Urinary bladder (tissue), 3 donors: ENCODE measurements at regions not wholly inside any gene's neighbourhood (a gene's known extent, or its start where the extent isn't known, plus 50 kb on each side); places are given as distances from the start of the nearest gene placed in this dataset.

ENCODE experiments used
- DNase-seq: peaks from one replicate; pipeline ENCODE4 v3.0.0-alpha.2; 2015; ENCODE audit errors: extremely low spot score
- H3K27ac ChIP-seq: one replicate; pipeline ENCODE4 v1.5.1; 2013; ENCODE audit warnings: low read depth, mild to moderate bottlenecking, moderate library complexity
- H3K36me3 ChIP-seq: one replicate; pipeline ENCODE4 v1.6.1; 2013; ENCODE audit warnings: mild to moderate bottlenecking, moderate library complexity; ENCODE audit not compliant: insufficient read depth
- H3K4me1 ChIP-seq: one replicate; pipeline ENCODE4 v1.6.1; 2013; ENCODE audit warnings: mild to moderate bottlenecking, moderate library complexity; ENCODE audit not compliant: insufficient read depth
- H3K4me3 ChIP-seq: one replicate; pipeline ENCODE4 v1.5.1; 2013; ENCODE audit warnings: low read depth, low read length
- WGBS: extraction: QIAGEN DNeasy Blood & Tissue Kit; methylation state at CpG from one replicate; pipeline ENCODE4 v1.1.7; 2013; 5-methylcytosine and 5-hydroxymethylcytosine counted together
- donor health status: healthy with polysubstance abuse.
- donor health status: healthy.

- DNase-seq: no peak
- H3K36me3 ChIP-seq: no peaks in the 10 kb centered on the region
- no peak overlapping the region for H3K27ac ChIP-seq
- H3K4me1 ChIP-seq: no peaks in the 10 kb centered on the region
- no peak overlapping the region for H3K4me3 ChIP-seq
- 76% methylated on average over 3 of the region's 3 CpGs for WGBS
These were observed 69.2 kb downstream of the INHBA start for GRCh38 chr7:41633690-41634089.

- Histone ChIP-seq H3K27ac (no peak overlapping the region), H3K36me3 (no peaks in the 10 kb centered on the region), H3K4me1 (no peaks in the 10 kb centered on the region), H3K4me3 (no peak overlapping the region)
- no peak for DNase-seq
- 79% methylated on average over 4 of the region's 4 CpGs for WGBS
These were observed 72.1 kb downstream of the INHBA start for GRCh38 chr7:41630741-41631140.

GRCh38 chr7:41629711-41630111, 73.2 kb downstream of the INHBA start:
- DNase-seq: no peak
- Histone ChIP-seq H3K4me3 (no peak overlapping the region), H3K27ac (no peak overlapping the region), H3K36me3 (no peaks in the 10 kb centered on the region), H3K4me1 (no peaks in the 10 kb centered on the region)
- 72% methylated on average over 1 of the region's 1 CpG for WGBS

DNA sequence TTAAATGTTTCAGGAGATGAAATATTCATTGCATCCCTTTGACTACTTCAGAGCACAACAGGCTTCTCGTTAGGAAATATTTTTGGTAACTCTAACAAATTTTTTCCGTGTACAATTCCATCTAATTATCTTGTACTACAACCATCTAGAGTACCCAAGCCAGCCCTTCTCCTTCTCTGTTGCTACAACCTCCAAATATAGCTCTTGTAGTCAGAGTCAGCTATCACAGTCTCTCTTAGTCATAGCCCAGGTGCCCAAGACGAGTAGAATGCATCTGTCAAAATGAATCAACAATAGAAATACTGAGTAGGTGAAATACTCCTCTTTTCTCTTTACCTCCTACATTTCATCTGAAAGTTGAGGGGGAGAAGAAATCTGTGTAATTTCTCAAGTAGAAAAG, 74.0 kb downstream of the INHBA start:
- Histone ChIP-seq H3K27ac (no peak overlapping the region), H3K4me1 (no peaks in the 10 kb centered on the region), H3K4me3 (no peak overlapping the region), H3K36me3 (no peaks in the 10 kb centered on the region)
- 48% methylated on average over 3 of the region's 3 CpGs for WGBS
- no peak for DNase-seq

DNA sequence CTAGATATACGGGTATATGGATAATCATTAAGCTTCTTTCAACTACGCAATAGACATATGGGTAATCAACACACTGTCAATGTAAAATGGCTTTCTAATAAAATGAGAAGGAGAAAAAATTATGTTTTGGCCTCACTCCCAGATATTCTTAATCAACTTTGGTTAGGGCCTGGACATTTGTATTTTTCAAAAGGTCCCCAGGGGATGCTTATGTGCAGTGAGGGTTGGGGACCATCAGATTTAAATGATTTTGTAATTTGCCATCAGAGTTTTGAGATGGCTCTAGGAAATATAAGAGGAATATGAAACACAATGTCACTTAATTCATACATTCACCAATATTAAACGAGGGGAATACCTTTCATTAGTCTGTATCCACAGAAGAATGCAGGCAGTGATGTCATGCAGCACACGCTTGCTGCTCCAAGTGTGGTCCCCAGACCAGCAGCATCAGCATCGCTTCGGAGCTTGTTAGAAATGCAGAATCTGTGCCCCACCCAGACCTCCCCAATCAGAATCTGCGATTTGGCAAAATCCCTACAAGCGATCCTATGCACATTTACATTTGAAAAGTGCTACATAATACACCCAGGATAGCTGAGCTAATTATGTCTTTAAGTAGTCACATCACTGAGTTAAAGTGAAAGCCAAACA, 75.1 kb downstream of the INHBA start:
- Histone ChIP-seq H3K4me1 (no peaks in the 10 kb centered on the region), H3K36me3 (no peaks in the 10 kb centered on the region), H3K27ac (no peak overlapping the region), H3K4me3 (no peak overlapping the region)
- no peak for DNase-seq
- WGBS: 73% methylated on average over 8 of the region's 8 CpGs

DNA sequence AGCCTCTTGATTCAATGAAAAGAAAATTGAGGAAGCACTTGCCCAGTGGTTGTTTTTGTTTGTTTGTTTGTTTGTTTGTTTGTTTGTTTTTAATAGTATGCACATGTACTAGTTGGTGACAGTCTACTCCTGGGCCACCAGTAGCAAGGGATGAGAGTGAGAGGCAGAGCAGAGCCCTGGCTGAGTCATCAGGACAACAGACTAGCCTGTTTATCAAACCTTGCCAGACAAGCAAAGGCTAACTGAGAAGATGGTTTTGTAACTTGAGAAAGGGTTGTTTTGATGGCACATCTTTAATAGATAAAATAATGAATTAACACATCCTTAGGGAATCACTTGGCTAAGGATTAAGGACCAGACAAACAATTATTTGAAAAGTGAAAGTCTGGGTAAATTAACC, 78.1 kb downstream of the INHBA start:
- no peak overlapping the region for H3K4me3 ChIP-seq
- no peaks in the 10 kb centered on the region for H3K36me3 ChIP-seq
- H3K4me1 ChIP-seq: no peaks in the 10 kb centered on the region
- no peak overlapping the region for H3K27ac ChIP-seq
- DNase-seq: no peak

DNA sequence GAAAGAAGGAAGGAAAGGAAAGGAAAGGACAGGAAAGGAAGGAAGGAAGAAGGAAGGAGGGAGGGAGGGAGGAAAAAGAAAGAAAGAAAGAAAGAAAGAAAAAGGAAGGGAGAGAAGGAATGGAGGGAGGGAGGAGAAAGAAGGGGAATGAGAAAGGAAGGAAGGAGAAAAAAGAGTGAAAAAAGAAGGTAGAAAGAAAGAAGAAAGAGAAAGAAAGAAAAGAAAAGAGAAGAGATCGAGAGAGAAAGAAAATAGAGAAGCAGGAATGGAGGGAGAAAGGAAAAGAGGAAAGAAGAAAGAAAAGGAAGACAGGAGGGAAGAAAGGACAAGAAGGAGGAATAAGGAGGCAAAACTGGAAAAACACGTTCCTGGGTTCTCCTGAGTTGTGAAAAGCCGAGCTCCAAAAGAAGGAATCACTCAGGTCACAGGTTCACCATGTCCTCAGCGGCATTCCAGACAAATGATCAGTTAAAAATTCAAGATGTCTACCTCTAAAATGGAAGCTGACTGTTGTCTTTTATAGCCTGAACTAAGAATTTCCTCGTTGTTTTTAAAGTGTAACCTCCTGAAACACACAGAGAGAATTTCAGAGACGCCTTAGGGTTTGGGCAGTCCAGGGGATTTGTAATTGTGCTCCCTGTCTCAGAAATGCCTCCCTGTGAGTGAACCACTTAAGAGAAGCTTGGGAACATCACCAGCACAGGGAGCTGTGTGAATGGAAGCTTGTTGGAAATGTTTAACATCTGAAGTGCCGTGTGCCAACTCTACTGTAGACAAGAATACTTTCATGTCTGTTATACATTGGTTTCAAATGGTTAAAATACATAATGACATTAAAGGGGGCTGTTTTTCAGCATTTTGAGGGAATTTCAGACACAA, 80.7 kb downstream of the INHBA start:
- H3K36me3 ChIP-seq: no peaks in the 10 kb centered on the region
- H3K4me1 ChIP-seq: no peaks in the 10 kb centered on the region
- WGBS: 86% methylated on average over 7 of the region's 7 CpGs
- H3K27ac ChIP-seq: no peak overlapping the region
- DNase-seq: no peak
- no peak overlapping the region for H3K4me3 ChIP-seq

GRCh38 chr7:41617987-41618386, 84.9 kb downstream of the INHBA start:
- Histone ChIP-seq H3K4me1 (no peaks in the 10 kb centered on the region), H3K27ac (no peak overlapping the region), H3K4me3 (no peak overlapping the region), H3K36me3 (no peaks in the 10 kb centered on the region)
- WGBS: 94% methylated on average over 1 of the region's 1 CpG
- DNase-seq: no peak

DNA sequence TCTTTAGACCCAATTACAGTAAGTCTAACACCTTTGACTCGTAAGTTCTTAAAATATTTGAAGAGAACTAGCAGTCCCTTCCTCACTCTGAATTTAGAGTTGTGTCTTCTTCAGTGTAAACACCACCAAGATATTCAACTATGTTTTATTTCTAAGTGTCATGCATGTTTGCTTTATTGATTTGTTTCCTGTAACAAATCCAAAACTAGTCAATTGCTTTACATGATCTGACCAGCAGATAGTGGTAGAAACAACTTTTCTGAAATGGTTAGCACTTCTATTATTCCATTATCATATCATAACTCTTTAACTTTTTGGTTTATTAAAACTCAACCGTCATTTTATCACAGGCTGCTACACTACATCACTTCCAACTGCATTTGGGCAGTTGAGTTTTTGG, 90.1 kb downstream of the INHBA start:
- 92% methylated on average over 2 of the region's 2 CpGs for WGBS
- DNase-seq: no peak

GRCh38 chr7:41612386-41612785, 90.5 kb downstream of the INHBA start:
- Histone ChIP-seq H3K27ac (no peak overlapping the region), H3K36me3 (no peaks in the 10 kb centered on the region), H3K4me1 (no peaks in the 10 kb centered on the region), H3K4me3 (no peak overlapping the region)
- DNase-seq: no peak
- WGBS: 91% methylated on average over 4 of the region's 4 CpGs

More for the DNA sequence above, 90.1 kb downstream of the INHBA start:
- H3K36me3 ChIP-seq: no peaks in the 10 kb centered on the region
- no peak overlapping the region for H3K27ac ChIP-seq
- H3K4me1 ChIP-seq: no peaks in the 10 kb centered on the region
- no peak overlapping the region for H3K4me3 ChIP-seq

DNA sequence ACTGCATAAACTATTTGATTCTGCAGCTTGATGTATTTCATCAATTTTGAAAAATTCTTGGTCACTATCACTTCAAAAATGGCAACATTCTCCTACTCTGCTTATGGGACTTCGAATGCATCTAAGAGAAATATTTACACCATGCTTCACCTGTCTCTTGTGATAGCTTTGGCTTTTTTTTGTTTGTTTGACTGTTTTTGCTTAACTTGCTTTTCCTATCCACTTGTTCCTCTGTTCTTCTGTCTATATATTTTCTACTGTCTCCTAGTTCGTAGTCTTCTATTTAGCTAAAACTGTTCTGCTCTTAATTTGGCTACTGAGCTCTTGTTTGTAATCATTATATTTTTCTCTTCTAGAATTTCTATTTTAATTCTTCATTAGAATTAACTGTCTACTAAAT, 94.4 kb downstream of the INHBA start:
- Histone ChIP-seq H3K4me1 (no peaks in the 10 kb centered on the region), H3K36me3 (no peaks in the 10 kb centered on the region), H3K27ac (no peak overlapping the region), H3K4me3 (no peak overlapping the region)
- WGBS: 90% methylated on average over 2 of the region's 2 CpGs
- DNase-seq: no peak

DNA sequence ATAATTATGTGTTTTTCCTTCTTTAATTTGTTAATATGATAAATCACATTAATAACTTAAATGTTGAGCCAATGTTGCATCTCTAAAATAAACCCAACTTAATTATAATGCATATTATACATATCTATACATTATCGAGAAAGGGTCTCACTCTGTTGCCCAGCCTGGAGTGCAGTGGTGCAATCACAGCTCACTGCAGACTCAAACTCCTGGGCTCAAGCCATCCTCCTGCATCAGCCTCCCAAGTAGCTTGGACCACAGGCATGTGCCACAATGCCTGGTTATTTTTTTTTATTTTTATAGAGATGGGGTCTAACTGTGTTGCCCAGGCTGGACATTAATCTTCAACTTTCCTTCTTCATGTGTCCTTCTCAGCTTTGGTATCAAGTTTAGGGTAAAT, 98.9 kb downstream of the INHBA start:
- H3K4me1 ChIP-seq: no peaks in the 10 kb centered on the region
- H3K36me3 ChIP-seq: no peaks in the 10 kb centered on the region
- 99% methylated on average over 1 of the region's 1 CpG for WGBS
- DNase-seq: no peak
- no peak overlapping the region for H3K27ac ChIP-seq
- no peak overlapping the region for H3K4me3 ChIP-seq

DNA sequence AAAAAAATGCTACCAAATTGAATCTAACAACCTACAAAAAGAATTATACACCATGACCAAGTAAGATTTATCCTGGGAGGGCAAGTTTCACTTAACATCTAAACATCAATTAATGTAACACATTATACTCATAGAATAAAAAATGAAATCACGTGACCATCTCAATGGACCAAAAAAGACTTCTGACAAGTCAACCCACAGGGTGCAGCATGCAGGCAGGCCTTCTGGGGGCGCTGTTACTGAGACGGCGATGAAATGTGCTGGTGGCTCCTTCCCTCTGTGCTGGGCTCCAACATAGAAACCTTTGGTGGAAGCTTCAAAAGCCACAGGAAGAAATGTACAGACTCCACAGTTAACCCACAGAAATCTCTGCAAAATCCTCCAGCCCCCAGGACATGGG, 103.1 kb downstream of the INHBA start:
- DNase-seq: no peak
- Histone ChIP-seq H3K27ac (no peak overlapping the region), H3K36me3 (no peaks in the 10 kb centered on the region), H3K4me3 (no peak overlapping the region), H3K4me1 (no peaks in the 10 kb centered on the region)
- 67% methylated on average over 4 of the region's 4 CpGs for WGBS

- Histone ChIP-seq H3K36me3 (no peaks in the 10 kb centered on the region), H3K4me3 (no peak overlapping the region), H3K27ac (no peak overlapping the region), H3K4me1 (no peaks in the 10 kb centered on the region)
- DNase-seq: no peak
These were observed 110.1 kb downstream of the INHBA start for GRCh38 chr7:41592794-41593193.
